CD14-positive monocyte (primary cell): ENCODE measurements at regions not wholly inside any gene's neighbourhood (a gene's known extent, or its start where the extent isn't known, plus 50 kb on each side); places are given as distances from the start of the nearest gene placed in this dataset.

ENCODE experiments used
- DNase-seq, 3 donors: peaks; one replicate each; pipeline ENCODE4 v3.0.0-alpha.2; 2011 to 2022
- H2AFZ ChIP-seq: 2 replicates; pipeline ENCODE4 v1.6.0; 2012; ENCODE audit warnings: mild to moderate bottlenecking, low read depth, low read length, inconsistent platforms; ENCODE audit not compliant: insufficient read depth, poor library complexity, severe bottlenecking
- H3K27ac ChIP-seq, 2 donors: 1 replicate in 1 of 2; 2 replicates in 1 of 2; pipeline ENCODE4 v1.5.1; 2012 to 2013; ENCODE audit warnings: low read length in 2 of 2, control low read depth in 1 of 2, inconsistent platforms in 1 of 2, low read depth in 1 of 2, mild to moderate bottlenecking in 1 of 2
- H3K27me3 ChIP-seq, 2 donors: one replicate each; pipeline versions ENCODE4 v1.6.0 to v1.6.1; 2011 to 2013; ENCODE audit warnings: low read length in 2 of 2; ENCODE audit not compliant: control insufficient read depth in 2 of 2, insufficient read depth in 2 of 2
- H3K36me3 ChIP-seq, 2 donors: replicated peaks in 1 of 2; 1 replicate in 1 of 2; 2 replicates in 1 of 2; pipeline versions ENCODE4 v1.5.1 to v1.6.1; 2012 to 2013; ENCODE audit warnings: low read length in 2 of 2, control low read depth in 1 of 2, inconsistent platforms in 1 of 2, mild to moderate bottlenecking in 1 of 2; ENCODE audit not compliant: insufficient read depth in 2 of 2, control insufficient read depth in 1 of 2
- H3K4me1 ChIP-seq, 2 donors: 1 replicate in 1 of 2; 2 replicates in 1 of 2; pipeline versions ENCODE4 v1.5.1 to v1.6.1; 2012 to 2013; ENCODE audit warnings: low read length in 2 of 2, control low read depth in 1 of 2, inconsistent platforms in 1 of 2, mild to moderate bottlenecking in 1 of 2, moderate library complexity in 1 of 2; ENCODE audit not compliant: insufficient read depth in 2 of 2, control insufficient read depth in 1 of 2
- H3K4me2 ChIP-seq: replicated peaks from 2 replicates; pipeline ENCODE3; 2012; ENCODE audit warnings: low read length, moderate library complexity, mild to moderate bottlenecking; ENCODE audit not compliant: poor library complexity, severe bottlenecking; ENCODE audit errors: extremely low read depth
- H3K4me3 ChIP-seq, 3 experiments: fragments of 200-600 bp in 1 of 3; sonication (generic) in 1 of 3; replicated peaks in 1 of 3; 1 replicate in 2 of 3; 2 replicates in 1 of 3; pipeline ENCODE4 v1.5.1; 2011 to 2013; ENCODE audit warnings: low read length in 3 of 3, mild to moderate bottlenecking in 3 of 3, control low read depth in 2 of 3, low read depth in 2 of 3, inconsistent platforms in 1 of 3, moderate library complexity in 1 of 3
- H3K79me2 ChIP-seq: 2 replicates; pipeline ENCODE4 v1.6.0; 2012; ENCODE audit warnings: mild to moderate bottlenecking, control low read depth, inconsistent platforms, low read length, moderate library complexity; ENCODE audit not compliant: insufficient read depth
- H3K9ac ChIP-seq: 2 replicates; pipeline ENCODE4 v1.6.0; 2017; ENCODE audit warnings: low read length, mild to moderate bottlenecking; ENCODE audit not compliant: insufficient read depth, poor library complexity, severe bottlenecking
- H3K9me3 ChIP-seq, 2 donors: replicated peaks in 1 of 2; 1 replicate in 1 of 2; 2 replicates in 1 of 2; pipeline versions ENCODE4 v1.5.1 to v1.6.1; 2012 to 2013; ENCODE audit warnings: low read length in 2 of 2, control low read depth in 1 of 2; ENCODE audit not compliant: control insufficient read depth in 1 of 2, insufficient read depth in 1 of 2
- H4K20me1 ChIP-seq: 2 replicates; pipeline ENCODE4 v1.6.0; 2012; ENCODE audit warnings: mild to moderate bottlenecking, low read length, control low read depth, moderate library complexity; ENCODE audit not compliant: insufficient read depth
- H3K27ac Mint-ChIP-seq, 7 donors: one replicate each; pipeline ENCODE4 v1.8.0; 2020; ENCODE audit warnings: mild to moderate bottlenecking in 7 of 7, mixed read lengths in 7 of 7, moderate library complexity in 6 of 7, inconsistent platforms in 2 of 7
- H3K27me3 Mint-ChIP-seq, 3 donors: one replicate each; pipeline ENCODE4 v1.8.0; 2021 to 2022; ENCODE audit warnings: low read depth in 3 of 3, mild to moderate bottlenecking in 3 of 3, mixed read lengths in 3 of 3, moderate library complexity in 3 of 3, inconsistent platforms in 1 of 3
- H3K36me3 Mint-ChIP-seq, 2 donors: one replicate each; pipeline ENCODE4 v1.8.0; 2020; ENCODE audit warnings: mixed read lengths in 2 of 2, inconsistent platforms in 1 of 2, mild to moderate bottlenecking in 1 of 2
- H3K4me1 Mint-ChIP-seq: one replicate; pipeline ENCODE4 v1.8.0; 2020; ENCODE audit warnings: mild to moderate bottlenecking, mixed read lengths
- H3K4me3 Mint-ChIP-seq, 2 donors: one replicate each; pipeline ENCODE4 v1.8.0; 2020; ENCODE audit warnings: mild to moderate bottlenecking in 2 of 2, mixed read lengths in 2 of 2, moderate library complexity in 1 of 2
- H3K9me3 Mint-ChIP-seq, 7 donors: one replicate each; pipeline ENCODE4 v1.8.0; 2020 to 2022; ENCODE audit warnings: mixed read lengths in 7 of 7, mild to moderate bottlenecking in 6 of 7, moderate library complexity in 6 of 7, inconsistent platforms in 2 of 7
- WGBS: methylation state at CpG from one replicate; pipeline ENCODE4 v1.1.5; 2013; ENCODE audit warnings: missing lambda C conversion rate; ENCODE audit not compliant: insufficient coverage; 5-methylcytosine and 5-hydroxymethylcytosine counted together
- intact Hi-C, 2 donors: fragments of 100-400 bp; cut with micrococcal nuclease; formaldehyde crosslinking; loops; one replicate each; pipeline versions ENCODE4 v1.15.0 to v1.15.1; 2023
- TF ChIP-seq, protein P1 (sequence below): fragments of 200-600 bp; IDR thresholded peaks from one replicate; pipeline ENCODE4 v1.8.0; 2022; ENCODE audit warnings: antibody characterized with exemption, mild to moderate bottlenecking

- no peaks in the 10 kb centered on the region for H3K79me2 ChIP-seq
- intact Hi-C loops, result no loop called here
- H4K20me1 ChIP-seq, result no peaks in the 10 kb centered on the region
- no peak overlapping the region for H3K4me3 ChIP-seq
- Mint-ChIP-seq H3K27me3 (peaks cover 0 to 1% (median 0%) of the 10 kb centered on the region in 3 donors), H3K9me3 (peaks cover 0 to 8% (median 6%) of the 10 kb centered on the region in 7 donors), H3K27ac (no peak overlapping the region), H3K4me1 (no peaks in the 10 kb centered on the region), H3K36me3 (no peaks in the 10 kb centered on the region), H3K4me3 (no peak overlapping the region)
- no peak overlapping the region for H3K27ac ChIP-seq
- H3K4me2 ChIP-seq, result no peak overlapping the region
- no peaks in the 10 kb centered on the region for H3K4me1 ChIP-seq
- no peaks in the 10 kb centered on the region for H3K36me3 ChIP-seq
- no CpG with 5 or more reads among the region's 1 CpG for WGBS
- TF ChIP-seq, protein P1, sequence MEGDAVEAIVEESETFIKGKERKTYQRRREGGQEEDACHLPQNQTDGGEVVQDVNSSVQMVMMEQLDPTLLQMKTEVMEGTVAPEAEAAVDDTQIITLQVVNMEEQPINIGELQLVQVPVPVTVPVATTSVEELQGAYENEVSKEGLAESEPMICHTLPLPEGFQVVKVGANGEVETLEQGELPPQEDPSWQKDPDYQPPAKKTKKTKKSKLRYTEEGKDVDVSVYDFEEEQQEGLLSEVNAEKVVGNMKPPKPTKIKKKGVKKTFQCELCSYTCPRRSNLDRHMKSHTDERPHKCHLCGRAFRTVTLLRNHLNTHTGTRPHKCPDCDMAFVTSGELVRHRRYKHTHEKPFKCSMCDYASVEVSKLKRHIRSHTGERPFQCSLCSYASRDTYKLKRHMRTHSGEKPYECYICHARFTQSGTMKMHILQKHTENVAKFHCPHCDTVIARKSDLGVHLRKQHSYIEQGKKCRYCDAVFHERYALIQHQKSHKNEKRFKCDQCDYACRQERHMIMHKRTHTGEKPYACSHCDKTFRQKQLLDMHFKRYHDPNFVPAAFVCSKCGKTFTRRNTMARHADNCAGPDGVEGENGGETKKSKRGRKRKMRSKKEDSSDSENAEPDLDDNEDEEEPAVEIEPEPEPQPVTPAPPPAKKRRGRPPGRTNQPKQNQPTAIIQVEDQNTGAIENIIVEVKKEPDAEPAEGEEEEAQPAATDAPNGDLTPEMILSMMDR, result no peak
- DNase-seq, result no peak
- no peak overlapping the region for H3K9ac ChIP-seq
- no peaks in the 10 kb centered on the region for H3K9me3 ChIP-seq
- no peak overlapping the region for H2AFZ ChIP-seq
- H3K27me3 ChIP-seq, result no peaks in the 10 kb centered on the region
Measured at GRCh38 chr5:8321272-8321671, 452.3 kb downstream of the MTRR start.

DNA sequence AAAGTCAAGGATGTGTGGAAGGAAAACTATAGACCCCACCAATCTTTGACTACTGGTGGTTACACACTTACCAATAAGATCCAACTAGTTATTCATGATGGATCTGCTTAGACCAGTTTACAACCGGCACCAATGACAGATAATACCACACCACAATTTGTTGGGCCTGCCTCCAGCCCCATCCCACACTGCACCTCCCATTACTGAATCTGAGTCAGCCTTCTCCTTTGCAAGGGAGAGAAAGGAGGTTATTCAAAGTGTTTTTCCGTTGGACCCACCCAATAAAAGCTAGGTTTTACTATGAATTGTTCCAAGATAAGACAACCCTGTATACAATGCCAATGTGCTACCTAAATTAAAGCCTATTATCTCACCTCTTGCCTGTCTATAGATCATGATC lies 453.5 kb downstream of the MTRR start:
- no peak overlapping the region for H3K9ac ChIP-seq
- H3K27me3 ChIP-seq, result no peaks in the 10 kb centered on the region
- TF ChIP-seq, protein P1, result no peak
- intact Hi-C loops, result no loop called here
- Mint-ChIP-seq H3K36me3 (no peaks in the 10 kb centered on the region), H3K4me3 (no peak overlapping the region), H3K27me3 (peaks cover 0 to 1% (median 0%) of the 10 kb centered on the region in 3 donors), H3K4me1 (no peaks in the 10 kb centered on the region), H3K27ac (no peak overlapping the region), H3K9me3 (peaks cover 0 to 8% (median 3%) of the 10 kb centered on the region in 7 donors)
- H3K9me3 ChIP-seq, result no peaks in the 10 kb centered on the region
- H3K27ac ChIP-seq, result no peak overlapping the region
- no peak for DNase-seq
- WGBS, result 83% methylated on average over 1 of the region's 2 CpGs
- H3K79me2 ChIP-seq, result no peaks in the 10 kb centered on the region
- H3K4me2 ChIP-seq, result no peak overlapping the region
- no peaks in the 10 kb centered on the region for H4K20me1 ChIP-seq
- H2AFZ ChIP-seq, result no peak overlapping the region
- H3K4me1 ChIP-seq, result no peaks in the 10 kb centered on the region
- H3K4me3 ChIP-seq, result no peak overlapping the region
- H3K36me3 ChIP-seq, result no peaks in the 10 kb centered on the region
